K562 (cell line): ENCODE measurements at regions not wholly inside any gene's neighbourhood (a gene's known extent, or its start where the extent isn't known, plus 50 kb on each side); places are given as distances from the start of the nearest gene placed in this dataset.
A peak's percentile ranks its signal among the peaks of the same experiment; 100 is the strongest.

ENCODE experiments used
- ATAC-seq: fragments of 200-7000 bp; cut with Tn5 transposase; 3 replicates; pipeline ENCODE4 v1.9.1; 2020; ENCODE audit warnings: moderate library complexity
- BruUV-seq: library from RNA; stranded (reverse); fragments of 400-500 nt; replicated peaks from 2 replicates; lab custom pipeline; 2021; lab: Mats Ljungman, UMichigan
- CTCF ChIA-PET: fragments of 300-600 bp; formaldehyde crosslinking; extraction: SDS; loops from one replicate; lab custom pipeline; 2021; ENCODE audit warnings: low intra/inter-chr PET ratio; lab: Yijun Ruan, JAX
- POLR2A ChIA-PET: fragments of 300-600, 350-650 bp; sonication (Branson Sonifier 250); formaldehyde crosslinking; extraction: SDS; loops from one replicate; lab custom pipeline; 2021; ENCODE audit warnings: antibody characterized with exemption, inconsistent platforms; lab: Yijun Ruan, JAX
- DNase-seq, 4 experiments: peaks; one replicate each; pipeline versions ENCODE4 v3.0.0 to v3.0.0-alpha.2; 2011 to 2018; ENCODE audit warnings: low spot score in 3 of 4, mixed read lengths in 3 of 4; ENCODE audit errors: extremely low read depth in 1 of 4
- FAIRE-seq: peaks from 2 replicates; lab custom pipeline; 2011; peaks lifted over from hg19 to GRCh38; lab: Jason Lieb, UNC
- H2AFZ ChIP-seq: 2 replicates; pipeline ENCODE4 v1.6.0; 2011; ENCODE audit warnings: low read depth, low read length, control low read depth, inconsistent platforms
- H3K27ac ChIP-seq: fragments of 200-600 bp; 3 replicates; pipeline ENCODE4 v1.8.0; 2011; ENCODE audit warnings: low read depth, mild to moderate bottlenecking, control low read depth, inconsistent platforms, low read length, moderate library complexity, mixed read lengths; ENCODE audit errors: extremely low read depth
- H3K27me3 ChIP-seq, 2 experiments: fragments of 300-600 bp in 1 of 2; 2 replicates in 1 of 2; 3 replicates in 1 of 2; pipeline versions ENCODE4 v1.6.0 to v1.8.0; 2011; ENCODE audit warnings: inconsistent platforms in 2 of 2, low read length in 2 of 2, mild to moderate bottlenecking in 1 of 2, mixed read lengths in 1 of 2, moderate library complexity in 1 of 2; ENCODE audit not compliant: control insufficient read depth in 2 of 2, insufficient read depth in 2 of 2
- H3K36me3 ChIP-seq: fragments of 300-600 bp; 3 replicates; pipeline ENCODE4 v1.8.0; 2011; ENCODE audit warnings: mild to moderate bottlenecking, low read length, inconsistent platforms; ENCODE audit not compliant: control insufficient read depth, insufficient read depth
- H3K4me1 ChIP-seq, 2 experiments: fragments of 200-600 bp in 1 of 2; replicated peaks in 1 of 2; 2 replicates in 1 of 2; 3 replicates in 1 of 2; pipeline versions ENCODE4 v1.5.1 to v1.8.0; 2011; ENCODE audit warnings: inconsistent platforms in 2 of 2, low read length in 2 of 2, mild to moderate bottlenecking in 1 of 2, mixed read lengths in 1 of 2, moderate library complexity in 1 of 2; ENCODE audit not compliant: control insufficient read depth in 2 of 2, insufficient read depth in 2 of 2
- H3K4me2 ChIP-seq: 2 replicates; pipeline ENCODE4 v1.6.1; 2011; ENCODE audit warnings: low read length, control low read depth, inconsistent platforms, mixed read lengths; ENCODE audit not compliant: insufficient read depth
- H3K4me3 ChIP-seq: fragments of 200-600 bp; sonication (generic), shearing (Covaris generic); 2 replicates; pipeline ENCODE4 v1.5.1; 2016; ENCODE audit warnings: control low read depth, inconsistent platforms
- H3K79me2 ChIP-seq: fragments of 200-600 bp; 3 replicates; pipeline ENCODE4 v1.8.0; 2011; ENCODE audit warnings: low read length, inconsistent platforms; ENCODE audit not compliant: control insufficient read depth, insufficient read depth
- H3K9ac ChIP-seq, 2 experiments: 2 replicates each; pipeline versions ENCODE4 v1.6.0 to v1.6.1; 2011; ENCODE audit warnings: low read depth in 2 of 2, low read length in 2 of 2, control low read depth in 1 of 2, inconsistent platforms in 1 of 2, mild to moderate bottlenecking in 1 of 2, mixed read lengths in 1 of 2; ENCODE audit not compliant: insufficient read depth in 1 of 2
- H3K9me1 ChIP-seq: one replicate; pipeline ENCODE4 v1.6.0; 2011; ENCODE audit warnings: inconsistent platforms, mild to moderate bottlenecking, low read length, moderate library complexity; ENCODE audit not compliant: control insufficient read depth, insufficient read depth
- H3K9me3 ChIP-seq: replicated peaks from 2 replicates; pipeline ENCODE4 v1.5.1; 2011; ENCODE audit warnings: low read depth, low read length, inconsistent platforms; ENCODE audit not compliant: control insufficient read depth, insufficient read depth
- H4K20me1 ChIP-seq: replicated peaks from 2 replicates; pipeline ENCODE4 v1.6.1; 2011; ENCODE audit warnings: low read length, inconsistent platforms, mixed read lengths; ENCODE audit not compliant: control insufficient read depth, insufficient read depth
- CBFA2T3 ChIP-seq: fragments of 450-650 bp; IDR thresholded peaks from 2 replicates; pipeline ENCODE4 v1.6.1; 2017
- CREB1 ChIP-seq, 2 experiments: sonication (generic) in 1 of 2; formaldehyde crosslinking in 1 of 2; IDR thresholded peaks; 2 replicates each; pipeline versions ENCODE4 v1.6.1 to v1.8.0; 2012 to 2022; ENCODE audit warnings: inconsistent platforms in 1 of 2, mild to moderate bottlenecking in 1 of 2, missing genetic modification reagents in 1 of 2, moderate library complexity in 1 of 2
- EP300 ChIP-seq: IDR thresholded peaks from 2 replicates; pipeline ENCODE4 v1.6.1; 2012; ENCODE audit warnings: low read length, improper control_type of control experiment
- HLTF ChIP-seq: fragments of 450-650 bp; IDR thresholded peaks from 2 replicates; pipeline ENCODE4 v1.6.1; 2016
- MEIS2 ChIP-seq: fragments of 450-650 bp; IDR thresholded peaks from 2 replicates; pipeline ENCODE4 v1.6.1; 2014; ENCODE audit warnings: mild to moderate bottlenecking; ENCODE audit not compliant: partially characterized antibody
- MYC ChIP-seq, 2 experiments: fragments of 250-450 bp in 1 of 2; sonication (Bioruptor Pico) in 1 of 2; IDR thresholded peaks; 2 replicates each; pipeline versions ENCODE4 v1.5.1 to v1.6.1; 2012 to 2021; ENCODE audit warnings: low read depth in 2 of 2, borderline replicate concordance in 1 of 2, improper control_type of control experiment in 1 of 2, low read length in 1 of 2, mild to moderate bottlenecking in 1 of 2, moderate library complexity in 1 of 2
- NONO ChIP-seq, 2 experiments: fragments of 200-400 bp in 1 of 2; fragments of 450-650 bp in 1 of 2; formaldehyde crosslinking in 1 of 2; IDR thresholded peaks; 2 replicates each; pipeline ENCODE4 v1.6.1; 2017; ENCODE audit warnings: low read depth in 2 of 2, mild to moderate bottlenecking in 2 of 2, moderate library complexity in 2 of 2, low read length in 1 of 2
- SLC30A9 ChIP-seq: fragments of 250-450 bp; sonication (Bioruptor Pico); IDR thresholded peaks from 2 replicates; pipeline ENCODE4 v1.8.0; 2022; ENCODE audit warnings: mild to moderate bottlenecking, moderate library complexity
- SPI1 ChIP-seq: IDR thresholded peaks from 2 replicates; pipeline ENCODE4 v1.6.1; 2011; ENCODE audit warnings: low read depth, low read length, control low read depth, borderline replicate concordance
- TAF1 ChIP-seq: IDR thresholded peaks from 2 replicates; pipeline ENCODE4 v1.6.1; 2011; ENCODE audit warnings: mild to moderate bottlenecking, low read length, moderate library complexity; ENCODE audit not compliant: insufficient read depth, control insufficient read depth, severe bottlenecking; ENCODE audit errors: extremely low read depth
- TAF9B ChIP-seq: fragments of 450-650 bp; IDR thresholded peaks from 2 replicates; pipeline ENCODE4 v1.6.1; 2018; ENCODE audit warnings: mild to moderate bottlenecking; ENCODE audit not compliant: partially characterized antibody
- TFAM ChIP-seq: fragments of 250-450 bp; sonication (Bioruptor Pico); conservative IDR thresholded peaks from 2 replicates; pipeline ENCODE4 v1.5.0; 2021; ENCODE audit warnings: mild to moderate bottlenecking, moderate library complexity
- WGBS: fragments of 100-300 bp; shearing (Covaris generic); methylation state at CpG from one replicate; pipeline ENCODE4 v1.1.6; 2016; ENCODE audit warnings: low coverage, mixed read lengths; ENCODE audit not compliant: insufficient coverage; ENCODE audit errors: missing lambda C conversion rate; 5-methylcytosine and 5-hydroxymethylcytosine counted together
- in situ Hi-C: fragments of 300-500 bp; cut with MboI; formaldehyde crosslinking; loops from 4 replicates; pipeline ENCODE4 v1.15.0; 2018; ENCODE audit warnings: inconsistent platforms, mixed read lengths
- intact Hi-C: fragments of 100-400 bp; cut with micrococcal nuclease; formaldehyde crosslinking; loops from 2 replicates; pipeline ENCODE4 v1.14.2; 2022
- TF ChIP-seq, protein P1 (sequence below): fragments of 450-650 bp; IDR thresholded peaks from 2 replicates; pipeline ENCODE4 v1.6.1; 2016; ENCODE audit warnings: borderline replicate concordance
- TF ChIP-seq, protein P2 (sequence below), 2 experiments: fragments of 200-800 bp in 1 of 2; sonication (Bioruptor generic) in 1 of 2; sonication (generic) in 1 of 2; formaldehyde crosslinking in 1 of 2; IDR thresholded peaks in 1 of 2; conservative IDR thresholded peaks in 1 of 2; 2 replicates each; pipeline versions ENCODE4 v1.5.0 to v1.6.1; 2016 to 2020; ENCODE audit warnings: missing compliant biosample characterization in 1 of 2, missing genetic modification characterization in 1 of 2, missing genetic modification reagents in 1 of 2
- TF ChIP-seq, protein P3 (sequence below): IDR thresholded peaks from 2 replicates; pipeline ENCODE4 v1.6.1; 2016; ENCODE audit warnings: missing genetic modification characterization, missing compliant biosample characterization

DNA sequence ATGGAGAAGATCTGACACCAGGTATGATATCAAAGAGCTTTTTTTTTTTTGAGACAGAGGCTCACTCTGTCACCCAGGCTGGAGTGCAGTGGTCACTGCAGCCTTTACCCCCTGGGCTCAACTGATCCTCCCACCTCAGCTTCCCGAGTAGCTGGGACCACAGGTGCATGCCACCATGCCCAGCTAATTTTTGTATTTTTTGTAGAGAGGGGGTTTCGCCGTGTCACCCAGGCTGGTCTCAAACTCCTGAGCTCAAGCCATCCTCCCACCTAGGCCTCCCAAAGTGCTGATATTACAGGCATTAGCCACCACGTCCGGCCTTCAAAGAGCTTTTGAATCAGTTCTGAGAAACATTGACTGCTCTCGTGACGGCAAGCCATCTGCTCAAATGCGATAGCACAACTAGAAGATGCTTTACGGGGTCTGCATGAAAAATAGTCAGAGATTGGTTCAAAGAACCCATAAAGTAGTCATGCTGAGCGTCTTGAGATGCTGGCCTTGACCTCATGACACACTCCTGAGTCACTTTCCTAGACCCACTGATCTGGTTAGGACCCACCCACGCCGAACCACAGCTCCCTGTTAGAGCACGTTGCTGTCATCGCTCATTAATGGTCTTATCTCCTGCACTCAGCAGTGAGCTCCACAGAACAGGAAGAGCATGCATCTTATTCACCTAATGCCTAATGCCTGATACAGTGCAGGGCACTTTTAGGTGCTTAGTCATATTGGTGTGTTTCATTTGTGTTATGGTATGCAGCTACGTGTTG lies 57.0 kb upstream of the NR2F2 start:
- Histone ChIP-seq H3K79me2 (no peaks in the 10 kb centered on the region), H3K27ac (peak overlapping the region; percentile 93), H3K4me3 (no peak overlapping the region), H3K4me2 (peak overlapping the region; percentile 70), H3K27me3 (no peaks in the 10 kb centered on the region), H3K9me3 (peaks cover 12% of the 10 kb centered on the region; the same call in 1 of the 2 replicates), H2AFZ (peak overlapping the region; percentile 71; the same call in 1 of the 2 replicates), H3K4me1 (peaks cover 11 to 30% of the 10 kb centered on the region in 2 experiments), H3K9ac (peak overlapping the region in 1 of 2 experiments; percentile 66; a peak in 2 of 4 replicates), H3K36me3 (peaks cover 25% of the 10 kb centered on the region), H3K9me1 (no peaks in the 10 kb centered on the region), H4K20me1 (no peaks in the 10 kb centered on the region)
- DNase-seq (peak; percentile 93 to 99 (median 93)), ATAC-seq (peak; percentile 98), FAIRE-seq (peak; percentile 100)
- ChIA-PET POLR2A (interaction anchor here (0.6 to 2.3 kb wide), 11 partner anchors 9 to 205 kb away, joined by 3 to 21 read pairs (median 4); no protein-coding TSS in a partner anchor), CTCF (no interaction called here)
- BruUV-seq = no TSS peak
- intact Hi-C loops (loop anchor here (1.0 to 5.0 kb wide), 5 partner anchors 53 to 344 kb away; partner anchors contain the start of gene NR2F2), in situ Hi-C loops (no loop called here)
- WGBS = under 1% methylated on average over 15 of the region's 15 CpGs
- TF ChIP-seq, protein P1, sequence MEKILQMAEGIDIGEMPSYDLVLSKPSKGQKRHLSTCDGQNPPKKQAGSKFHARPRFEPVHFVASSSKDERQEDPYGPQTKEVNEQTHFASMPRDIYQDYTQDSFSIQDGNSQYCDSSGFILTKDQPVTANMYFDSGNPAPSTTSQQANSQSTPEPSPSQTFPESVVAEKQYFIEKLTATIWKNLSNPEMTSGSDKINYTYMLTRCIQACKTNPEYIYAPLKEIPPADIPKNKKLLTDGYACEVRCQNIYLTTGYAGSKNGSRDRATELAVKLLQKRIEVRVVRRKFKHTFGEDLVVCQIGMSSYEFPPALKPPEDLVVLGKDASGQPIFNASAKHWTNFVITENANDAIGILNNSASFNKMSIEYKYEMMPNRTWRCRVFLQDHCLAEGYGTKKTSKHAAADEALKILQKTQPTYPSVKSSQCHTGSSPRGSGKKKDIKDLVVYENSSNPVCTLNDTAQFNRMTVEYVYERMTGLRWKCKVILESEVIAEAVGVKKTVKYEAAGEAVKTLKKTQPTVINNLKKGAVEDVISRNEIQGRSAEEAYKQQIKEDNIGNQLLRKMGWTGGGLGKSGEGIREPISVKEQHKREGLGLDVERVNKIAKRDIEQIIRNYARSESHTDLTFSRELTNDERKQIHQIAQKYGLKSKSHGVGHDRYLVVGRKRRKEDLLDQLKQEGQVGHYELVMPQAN = peak; percentile 37; the same call in 1 of the 2 replicates
- peak; percentile 95 for TF ChIP-seq MYC (IDR thresholded peaks at IDR 0.05; ENCODE audit: low read depth, low read length)
- no peak for TF ChIP-seq MYC (CRISPR knock-in tag; IDR thresholded peaks at IDR 0.05; ENCODE audit: borderline replicate concordance, low read depth)
- TF ChIP-seq TFAM (CRISPR knock-in tag) = no peak
- peak; percentile 70; the same call in 1 of the 2 replicates for TF ChIP-seq HLTF
- TF ChIP-seq, protein P2, sequence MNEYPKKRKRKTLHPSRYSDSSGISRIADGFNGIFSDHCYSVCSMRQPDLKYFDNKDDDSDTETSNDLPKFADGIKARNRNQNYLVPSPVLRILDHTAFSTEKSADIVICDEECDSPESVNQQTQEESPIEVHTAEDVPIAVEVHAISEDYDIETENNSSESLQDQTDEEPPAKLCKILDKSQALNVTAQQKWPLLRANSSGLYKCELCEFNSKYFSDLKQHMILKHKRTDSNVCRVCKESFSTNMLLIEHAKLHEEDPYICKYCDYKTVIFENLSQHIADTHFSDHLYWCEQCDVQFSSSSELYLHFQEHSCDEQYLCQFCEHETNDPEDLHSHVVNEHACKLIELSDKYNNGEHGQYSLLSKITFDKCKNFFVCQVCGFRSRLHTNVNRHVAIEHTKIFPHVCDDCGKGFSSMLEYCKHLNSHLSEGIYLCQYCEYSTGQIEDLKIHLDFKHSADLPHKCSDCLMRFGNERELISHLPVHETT (CRISPR knock-in tag; conservative IDR thresholded peaks at IDR 0.05 in 1 of 2, IDR thresholded peaks at IDR 0.05 in 1 of 2) = peak in 1 of 2 experiments; percentile 81; a peak in 2 of 4 replicates
- TF ChIP-seq CREB1 (IDR thresholded peaks at IDR 0.05) = peak; percentile 85
- peak; percentile 77 for TF ChIP-seq CREB1 (CRISPR knock-in tag; IDR thresholded peaks at IDR 0.05)
- TF ChIP-seq MEIS2 = peak; percentile 99
- TF ChIP-seq SPI1 = peak; percentile 90
- TF ChIP-seq TAF9B = peak; percentile 90
- peak; percentile 93 for TF ChIP-seq EP300
- peak; percentile 99 for TF ChIP-seq CBFA2T3
- TF ChIP-seq SLC30A9 (CRISPR knock-in tag) = no peak
- peak in 1 of 2 experiments; percentile 83; a peak in 2 of 4 replicates for TF ChIP-seq NONO (IDR thresholded peaks at IDR 0.05; ENCODE audit: low read depth in 2 of 2, low read length in 1 of 2)
- peak; percentile 51 for TF ChIP-seq TAF1
- TF ChIP-seq, protein P3, sequence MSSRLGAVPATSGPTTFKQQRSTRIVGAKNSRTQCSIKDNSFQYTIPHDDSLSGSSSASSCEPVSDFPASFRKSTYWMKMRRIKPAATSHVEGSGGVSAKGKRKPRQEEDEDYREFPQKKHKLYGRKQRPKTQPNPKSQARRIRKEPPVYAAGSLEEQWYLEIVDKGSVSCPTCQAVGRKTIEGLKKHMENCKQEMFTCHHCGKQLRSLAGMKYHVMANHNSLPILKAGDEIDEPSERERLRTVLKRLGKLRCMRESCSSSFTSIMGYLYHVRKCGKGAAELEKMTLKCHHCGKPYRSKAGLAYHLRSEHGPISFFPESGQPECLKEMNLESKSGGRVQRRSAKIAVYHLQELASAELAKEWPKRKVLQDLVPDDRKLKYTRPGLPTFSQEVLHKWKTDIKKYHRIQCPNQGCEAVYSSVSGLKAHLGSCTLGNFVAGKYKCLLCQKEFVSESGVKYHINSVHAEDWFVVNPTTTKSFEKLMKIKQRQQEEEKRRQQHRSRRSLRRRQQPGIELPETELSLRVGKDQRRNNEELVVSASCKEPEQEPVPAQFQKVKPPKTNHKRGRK (tag) = no peak
